Spinal cord (tissue), 9 donors: ENCODE measurements at regions not wholly inside any gene's neighbourhood (a gene's known extent, or its start where the extent isn't known, plus 50 kb on each side); places are given as distances from the start of the nearest gene placed in this dataset.
"Not testable (repeated sequence)": the region's sequence is repeated elsewhere in the genome, so short reads cannot be mapped to it uniquely, and the experiment has no call there.

ENCODE experiments used
- DNase-seq, 6 donors: peaks; one replicate each; pipeline versions ENCODE4 v3.0.0 to v3.0.0-alpha.2; 2013 to 2015; ENCODE audit warnings: low spot score in 6 of 6, low read depth in 4 of 6
- H3K27ac ChIP-seq: one replicate; pipeline ENCODE4 v1.5.1; 2013; ENCODE audit warnings: low read depth, low read length, control low read depth
- H3K27me3 ChIP-seq: one replicate; pipeline ENCODE4 v1.6.1; 2013; ENCODE audit warnings: low read length; ENCODE audit not compliant: control insufficient read depth, insufficient read depth
- H3K36me3 ChIP-seq: one replicate; pipeline ENCODE4 v1.6.1; 2013; ENCODE audit warnings: low read length; ENCODE audit not compliant: control insufficient read depth, insufficient read depth
- H3K4me1 ChIP-seq: one replicate; pipeline ENCODE4 v1.6.1; 2013; ENCODE audit warnings: low read length; ENCODE audit not compliant: control insufficient read depth, insufficient read depth
- H3K4me3 ChIP-seq: one replicate; pipeline ENCODE4 v1.5.1; 2013; ENCODE audit warnings: low read depth, low read length, control low read depth
- H3K9me3 ChIP-seq: one replicate; pipeline ENCODE4 v1.6.1; 2013; ENCODE audit warnings: low read length; ENCODE audit not compliant: control insufficient read depth, insufficient read depth
- WGBS: methylation state at CpG from one replicate; pipeline ENCODE4 v1.1.5; 2013; ENCODE audit warnings: missing lambda C conversion rate; ENCODE audit not compliant: insufficient coverage; 5-methylcytosine and 5-hydroxymethylcytosine counted together
- donor health status: healthy.

- WGBS, result 56% methylated on average over 1 of the region's 1 CpG
- no peaks in the 10 kb centered on the region for H3K9me3 ChIP-seq
These were observed 110.8 kb upstream of the MPHOSPH6 start for GRCh38 chr16:82280867-82281266.

DNA sequence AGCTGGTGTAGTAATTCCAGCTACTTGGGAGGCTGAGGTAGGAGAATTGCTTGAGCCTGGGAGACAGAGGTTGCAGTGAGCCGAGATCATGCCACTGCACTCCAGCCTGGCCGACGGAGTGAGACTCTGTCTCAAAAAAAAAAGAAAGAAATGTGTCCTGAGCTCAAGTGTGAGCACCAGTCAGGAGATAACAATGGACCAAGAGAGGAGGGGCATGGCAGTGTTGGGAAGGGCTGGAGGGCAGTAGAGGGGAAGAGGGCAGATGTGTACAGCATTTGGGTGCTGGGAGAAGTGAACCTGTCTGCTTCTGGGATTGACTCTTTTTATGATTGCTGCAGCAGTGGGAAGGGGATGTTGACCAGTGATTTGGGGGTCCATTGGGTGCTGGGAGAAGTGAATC lies 105.3 kb upstream of the MPHOSPH6 start:
- H3K9me3 ChIP-seq, H3K36me3 ChIP-seq, H3K4me3 ChIP-seq, H3K27ac ChIP-seq, H3K27me3 ChIP-seq, DNase-seq, H3K4me1 ChIP-seq: not testable (repeated sequence)
- 72% methylated on average over 3 of the region's 3 CpGs for WGBS

More at GRCh38 chr16:82280867-82281266, 110.8 kb upstream of the MPHOSPH6 start:
- no peak for DNase-seq
- Histone ChIP-seq H3K27ac (no peak overlapping the region), H3K4me3 (no peak overlapping the region), H3K27me3 (no peaks in the 10 kb centered on the region), H3K36me3 (no peaks in the 10 kb centered on the region), H3K4me1 (no peaks in the 10 kb centered on the region)

GRCh38 chr16:82271636-82272035 lies 101.6 kb upstream of the MPHOSPH6 start:
- H3K4me1 ChIP-seq, result no peaks in the 10 kb centered on the region
- peak in 1 of 6 donors; percentile 52 for DNase-seq
- no peaks in the 10 kb centered on the region for H3K27me3 ChIP-seq
- WGBS, result 25% methylated on average over 1 of the region's 1 CpG
- H3K9me3 ChIP-seq, result no peaks in the 10 kb centered on the region
- no peaks in the 10 kb centered on the region for H3K36me3 ChIP-seq
- H3K27ac ChIP-seq, result no peak overlapping the region
- H3K4me3 ChIP-seq, result no peak overlapping the region

DNA sequence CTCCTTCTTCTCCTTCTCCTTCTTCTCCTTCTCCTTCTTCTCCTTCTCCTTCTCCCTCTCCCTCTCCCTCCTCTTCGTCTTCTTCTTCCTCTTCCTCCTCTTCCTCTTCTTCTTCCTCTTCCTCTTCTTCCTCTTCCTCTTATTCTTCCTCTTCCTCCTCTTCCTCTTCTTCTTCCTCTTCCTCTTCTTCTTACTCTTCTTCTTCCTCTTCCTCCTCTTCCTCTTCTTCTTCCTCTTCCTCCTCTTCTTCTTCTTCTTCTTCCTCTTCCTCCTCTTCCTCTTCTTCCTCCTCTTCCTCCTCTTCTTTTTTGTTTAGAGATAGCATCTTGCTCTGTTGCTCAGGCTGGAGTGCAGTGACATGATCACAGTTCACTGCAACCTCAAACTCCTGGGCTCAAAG lies 97.7 kb upstream of the MPHOSPH6 start:
- not testable (repeated sequence) for H3K27ac ChIP-seq, H3K9me3 ChIP-seq, H3K4me3 ChIP-seq, H3K36me3 ChIP-seq, H3K27me3 ChIP-seq, DNase-seq
- peaks cover 12% of the 10 kb centered on the region for H3K4me1 ChIP-seq
- 74% methylated on average over 1 of the region's 1 CpG for WGBS

- H3K27me3 ChIP-seq, result no peaks in the 10 kb centered on the region
- H3K4me3 ChIP-seq, result no peak overlapping the region
- no CpG with 5 or more reads among the region's 2 CpGs for WGBS
- no peaks in the 10 kb centered on the region for H3K9me3 ChIP-seq
- H3K36me3 ChIP-seq, result no peaks in the 10 kb centered on the region
- no peak for DNase-seq
- H3K4me1 ChIP-seq, result peaks cover 12% of the 10 kb centered on the region
- no peak overlapping the region for H3K27ac ChIP-seq
These were observed 95.8 kb upstream of the MPHOSPH6 start for GRCh38 chr16:82265809-82266208.

- no peak overlapping the region for H3K27ac ChIP-seq
- no peaks in the 10 kb centered on the region for H3K36me3 ChIP-seq
- H3K9me3 ChIP-seq, result no peaks in the 10 kb centered on the region
- 47% methylated on average over 3 of the region's 7 CpGs for WGBS
- no peaks in the 10 kb centered on the region for H3K27me3 ChIP-seq
- no peak overlapping the region for H3K4me3 ChIP-seq
- DNase-seq, result peak in 2 of 6 donors; percentile 54 to 58
- H3K4me1 ChIP-seq, result peaks cover 12% of the 10 kb centered on the region
These were observed 94.7 kb upstream of the MPHOSPH6 start for GRCh38 chr16:82264756-82265155.

GRCh38 chr16:82263521-82264143 lies 93.6 kb upstream of the MPHOSPH6 start:
- no peaks in the 10 kb centered on the region for H3K9me3 ChIP-seq
- WGBS, result 40% methylated on average over 8 of the region's 10 CpGs
- DNase-seq, result peak; percentile 68 to 96 (median 78)
- peaks cover 12% of the 10 kb centered on the region for H3K4me1 ChIP-seq
- no peaks in the 10 kb centered on the region for H3K36me3 ChIP-seq
- H3K4me3 ChIP-seq, result no peak overlapping the region
- H3K27me3 ChIP-seq, result no peaks in the 10 kb centered on the region
- H3K27ac ChIP-seq, result no peak overlapping the region

DNA sequence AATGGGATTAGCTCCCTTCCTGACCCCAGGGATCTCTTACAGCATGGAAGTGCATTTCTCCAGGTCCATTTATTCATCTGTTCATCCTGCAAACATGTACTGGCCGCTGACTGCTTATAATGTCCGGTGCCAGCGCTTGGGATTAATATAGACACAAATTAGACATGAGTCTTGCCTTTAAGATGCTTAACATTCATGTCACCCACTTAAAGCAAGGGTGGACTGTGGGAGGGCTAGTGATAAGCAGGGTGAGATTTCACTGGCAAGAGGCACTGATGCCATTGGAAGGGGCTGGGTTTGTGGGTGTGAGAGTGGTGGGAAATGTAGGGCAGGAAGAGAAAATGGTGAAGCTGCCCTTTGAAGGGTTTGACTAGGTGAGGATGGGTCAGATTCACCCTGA lies 92.2 kb upstream of the MPHOSPH6 start:
- Histone ChIP-seq H3K36me3 (no peaks in the 10 kb centered on the region), H3K9me3 (no peaks in the 10 kb centered on the region), H3K27me3 (no peaks in the 10 kb centered on the region), H3K27ac (no peak overlapping the region), H3K4me1 (peaks cover 12% of the 10 kb centered on the region), H3K4me3 (no peak overlapping the region)
- no CpG with 5 or more reads among the region's 3 CpGs for WGBS
- no peak for DNase-seq

GRCh38 chr16:82260212-82260795 lies 90.3 kb upstream of the MPHOSPH6 start:
- no peaks in the 10 kb centered on the region for H3K27me3 ChIP-seq
- 95% methylated on average over 2 of the region's 6 CpGs for WGBS
- peaks cover 12% of the 10 kb centered on the region for H3K4me1 ChIP-seq
- no peaks in the 10 kb centered on the region for H3K9me3 ChIP-seq
- no peak overlapping the region for H3K27ac ChIP-seq
- DNase-seq, result no peak
- H3K4me3 ChIP-seq, result no peak overlapping the region
- H3K36me3 ChIP-seq, result no peaks in the 10 kb centered on the region

- no peak overlapping the region for H3K27ac ChIP-seq
- DNase-seq, result no peak
- no peaks in the 10 kb centered on the region for H3K27me3 ChIP-seq
- WGBS, result 86% methylated on average over 1 of the region's 1 CpG
- H3K9me3 ChIP-seq, result no peaks in the 10 kb centered on the region
- no peak overlapping the region for H3K4me3 ChIP-seq
- H3K36me3 ChIP-seq, result no peaks in the 10 kb centered on the region
- H3K4me1 ChIP-seq, result peaks cover 11% of the 10 kb centered on the region
These were observed 89.7 kb upstream of the MPHOSPH6 start for GRCh38 chr16:82259731-82260130.
